Hepatic stellate cell (primary cell): ENCODE measurements at regions not wholly inside any gene's neighbourhood (a gene's known extent, or its start where the extent isn't known, plus 50 kb on each side); places are given as distances from the start of the nearest gene placed in this dataset.
"Not testable (repeated sequence)": the region's sequence is repeated elsewhere in the genome, so short reads cannot be mapped to it uniquely, and the experiment has no call there.

Experiments
- DNase-seq: peaks from one replicate; pipeline ENCODE4 v3.0.0; 2011; ENCODE audit warnings: low spot score

DNA sequence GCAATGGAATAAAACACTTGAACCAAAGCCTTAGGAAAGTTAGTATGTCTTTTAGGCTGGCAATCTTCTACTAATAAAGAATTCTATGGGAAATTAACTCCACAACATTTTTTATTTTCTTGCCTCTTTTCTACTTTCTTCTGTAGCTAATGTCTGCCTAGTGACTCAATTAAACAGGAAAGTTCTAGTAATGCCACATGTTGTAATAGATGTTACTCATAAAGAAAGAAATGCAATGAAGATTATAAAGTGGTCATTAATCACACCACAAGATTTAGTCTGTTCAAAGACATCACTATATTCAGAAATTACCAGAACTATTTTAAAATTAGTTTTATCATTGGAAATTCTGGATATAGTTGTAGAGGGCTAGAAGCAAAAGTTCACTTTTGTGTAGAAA, 329.7 kb downstream of the SI start:
- no peak for DNase-seq

- no peak for DNase-seq
Measured at GRCh38 chr3:164741869-164742268, 336.4 kb downstream of the SI start.

DNA sequence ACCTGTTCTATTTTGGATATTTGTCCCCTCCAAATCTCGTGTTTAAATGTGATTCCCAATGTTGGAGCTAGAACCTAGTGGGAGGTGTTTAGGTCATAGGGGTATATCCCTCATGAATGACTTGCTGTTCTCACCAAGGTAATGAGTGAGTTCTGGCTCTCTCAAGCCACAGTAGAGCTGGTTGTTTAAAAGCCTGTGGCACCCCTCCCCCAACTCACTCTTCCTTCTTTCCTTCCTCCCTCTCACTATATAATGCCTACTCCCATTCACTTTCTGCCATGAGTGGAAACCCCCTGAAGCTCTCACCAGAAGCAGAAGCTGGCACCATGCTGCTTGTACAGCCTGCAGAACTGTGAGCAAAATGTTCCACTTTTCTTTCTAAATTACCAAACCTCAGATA, 341.1 kb downstream of the SI start:
- no peak for DNase-seq

GRCh38 chr3:164732166-164732565, 346.1 kb downstream of the SI start:
- DNase-seq = no peak

DNA sequence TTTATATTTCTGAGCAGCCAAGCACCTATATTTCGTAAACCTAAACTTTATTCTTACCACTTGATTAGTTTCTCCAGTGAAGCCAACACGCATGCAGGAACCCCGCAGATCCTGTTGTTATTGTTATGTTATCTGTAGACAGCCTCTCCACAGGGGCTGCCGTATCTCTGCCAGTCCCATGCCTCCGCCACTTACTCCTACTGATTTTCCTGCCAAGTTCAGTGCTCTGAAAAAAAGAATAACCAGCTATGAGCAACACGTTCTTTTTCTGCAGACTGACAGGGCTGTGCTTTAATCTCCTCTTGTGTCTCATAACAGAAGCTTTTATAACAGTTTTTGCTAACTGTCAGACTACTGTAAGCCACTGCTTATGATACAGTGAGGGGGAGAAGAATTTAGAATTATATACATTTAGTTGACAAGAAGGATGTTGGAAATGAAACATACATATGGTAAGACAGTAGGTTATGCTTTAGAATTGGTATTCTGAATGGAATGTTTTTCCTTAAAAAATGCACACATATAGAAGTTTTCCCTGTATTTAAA, 347.4 kb downstream of the SI start:
- no peak for DNase-seq

DNA sequence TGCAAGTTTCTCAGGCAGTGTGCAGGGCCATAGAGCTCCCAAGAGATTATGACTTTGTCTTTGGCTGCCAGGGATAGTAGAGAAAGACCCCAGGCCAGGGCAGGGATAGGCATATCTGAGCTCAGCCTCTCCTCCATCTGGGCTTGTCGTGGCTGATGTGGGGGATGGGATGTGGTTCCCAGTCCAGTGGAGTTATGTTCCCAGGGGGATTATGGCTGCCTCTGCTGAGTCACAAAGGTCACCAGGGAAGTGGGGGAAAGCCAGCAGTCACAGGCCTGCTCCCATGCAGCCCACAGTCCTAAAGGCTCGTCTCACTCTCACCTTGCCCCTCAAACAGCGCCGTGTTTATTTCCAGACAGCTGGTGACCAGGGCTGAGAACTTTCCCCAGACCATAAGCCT, 354.9 kb downstream of the SI start:
- no peak for DNase-seq

- not testable (repeated sequence) for DNase-seq
Measured at GRCh38 chr3:164702808-164703207, 375.5 kb downstream of the SI start.

DNA sequence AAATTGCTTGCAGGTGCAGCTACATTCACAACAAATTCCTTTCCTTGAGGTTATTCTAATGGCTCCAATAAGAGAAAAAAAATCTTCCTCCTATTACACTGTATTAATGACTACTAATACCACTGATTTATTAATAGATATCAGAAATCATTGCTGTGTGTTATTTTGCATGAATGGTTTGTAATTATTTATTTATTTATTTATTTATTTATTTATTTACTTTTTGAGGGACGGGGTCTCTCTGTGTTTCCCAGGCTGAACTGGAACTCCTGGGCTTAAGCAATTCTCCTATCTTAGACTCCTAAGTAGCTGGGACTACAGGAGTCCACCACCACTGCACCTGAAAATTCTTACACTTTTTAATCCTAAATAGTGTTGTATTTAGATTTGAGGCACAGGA, 390.4 kb downstream of the SI start:
- DNase-seq = no peak

GRCh38 chr3:164687211-164687610, 391.1 kb downstream of the SI start:
- no peak for DNase-seq

GRCh38 chr3:164683489-164683888, 394.8 kb downstream of the SI start:
- no peak for DNase-seq

GRCh38 chr3:164679245-164679644, 399.1 kb downstream of the SI start:
- DNase-seq = no peak

DNA sequence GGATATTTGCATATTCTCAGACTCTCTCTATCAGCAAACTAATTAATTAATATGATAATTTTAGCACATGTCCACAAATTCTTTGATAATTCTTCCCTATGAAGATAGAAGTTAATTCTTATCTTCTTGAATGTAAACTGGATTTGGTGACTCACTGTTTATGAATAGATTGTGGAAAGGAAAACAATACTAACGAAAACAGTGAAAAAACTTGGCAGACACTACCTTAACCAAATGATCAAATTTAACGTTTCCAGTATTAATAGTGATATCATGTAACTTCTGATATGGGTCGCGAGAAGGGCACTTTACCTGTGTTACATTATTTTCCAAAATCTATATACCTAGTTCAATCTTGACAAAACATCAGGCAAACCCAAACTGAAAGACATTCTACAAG, 401.0 kb downstream of the SI start:
- no peak for DNase-seq

- DNase-seq = no peak
Measured at GRCh38 chr3:164673738-164674137, 404.6 kb downstream of the SI start.

- DNase-seq = no peak
Measured at GRCh38 chr3:164658125-164658524, 420.2 kb downstream of the SI start.

DNA sequence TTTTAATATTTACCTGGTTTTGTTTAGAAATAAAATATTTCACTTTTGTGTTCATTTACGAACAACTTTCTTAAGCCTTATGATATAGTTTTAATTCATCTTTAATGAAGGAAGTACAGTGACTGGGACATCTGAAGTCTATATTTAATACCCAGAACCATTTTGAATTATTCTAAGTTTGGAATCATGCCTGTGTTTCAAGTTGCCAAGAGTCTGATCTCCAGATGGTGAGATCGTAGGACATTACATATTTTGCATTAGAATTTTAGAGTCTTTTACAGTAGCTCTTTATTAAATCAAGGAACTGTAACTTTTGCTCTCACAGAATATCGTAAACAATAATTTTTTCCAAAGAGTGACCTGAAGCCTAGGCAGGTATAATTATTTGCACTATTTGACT, 420.7 kb downstream of the SI start:
- no peak for DNase-seq

DNA sequence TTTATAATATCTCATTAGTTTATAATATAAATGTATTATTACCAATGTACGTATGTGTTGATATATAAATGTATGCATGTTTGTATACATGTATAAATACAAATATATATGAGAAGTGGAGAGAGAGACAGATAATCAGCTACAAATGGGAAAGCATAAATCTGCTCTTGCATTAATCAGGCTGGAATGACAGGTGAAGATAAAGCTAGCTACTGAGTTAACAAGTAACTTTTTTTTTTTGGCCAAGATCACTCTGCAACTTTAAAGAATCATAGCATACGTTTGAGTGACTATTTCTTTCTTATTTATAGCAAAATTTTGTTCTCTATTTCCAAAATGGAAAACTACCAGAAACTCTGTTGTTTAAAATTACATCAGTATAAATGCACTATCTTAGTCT, 422.8 kb downstream of the SI start:
- no peak for DNase-seq

GRCh38 chr3:164641071-164641470, 437.2 kb downstream of the SI start:
- no peak for DNase-seq

DNA sequence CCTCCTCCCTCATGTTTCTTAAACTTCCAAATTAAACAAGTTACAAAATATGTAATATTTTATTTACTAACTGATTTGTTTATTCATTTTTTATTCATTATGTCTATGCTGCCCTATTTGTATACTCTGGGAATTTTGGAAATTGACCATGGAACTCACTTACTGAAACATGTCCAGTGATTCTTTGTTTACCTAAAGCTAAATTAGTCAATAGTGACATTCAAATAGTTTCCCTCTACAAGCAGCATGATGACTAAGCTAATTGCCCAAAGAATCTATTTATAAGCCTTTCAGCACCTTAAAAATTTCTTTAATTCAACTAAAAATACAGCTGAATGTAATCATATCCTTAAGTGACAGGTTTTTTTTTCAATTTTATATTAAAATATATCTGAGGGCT, 437.7 kb downstream of the SI start:
- DNase-seq = no peak

- DNase-seq = no peak
Measured at GRCh38 chr3:164620956-164621355, 457.3 kb downstream of the SI start.

GRCh38 chr3:164620423-164620822, 457.9 kb downstream of the SI start:
- no peak for DNase-seq

- no peak for DNase-seq
Measured at GRCh38 chr3:164612751-164613150, 465.5 kb downstream of the SI start.

GRCh38 chr3:164608554-164609276, 469.6 kb downstream of the SI start:
- DNase-seq = no peak

DNA sequence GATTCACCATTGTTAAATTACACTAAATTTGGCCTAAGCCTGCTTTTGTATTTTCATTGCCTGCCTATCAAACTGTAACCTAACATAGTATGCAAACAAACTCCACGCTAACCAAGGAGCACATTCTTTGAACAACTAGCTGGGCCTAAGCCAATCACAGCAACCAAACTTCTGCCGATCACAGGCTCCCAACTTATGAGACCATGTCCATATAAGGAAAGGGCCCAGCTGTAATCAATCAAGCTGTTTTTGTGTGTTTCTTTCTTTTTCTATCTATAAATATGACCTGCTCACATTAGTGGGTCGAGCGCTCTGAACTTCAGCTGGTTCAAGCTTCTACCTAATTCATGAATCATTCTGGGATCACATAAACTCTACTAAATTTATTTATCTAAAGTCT, 473.6 kb downstream of the SI start:
- no peak for DNase-seq

DNA sequence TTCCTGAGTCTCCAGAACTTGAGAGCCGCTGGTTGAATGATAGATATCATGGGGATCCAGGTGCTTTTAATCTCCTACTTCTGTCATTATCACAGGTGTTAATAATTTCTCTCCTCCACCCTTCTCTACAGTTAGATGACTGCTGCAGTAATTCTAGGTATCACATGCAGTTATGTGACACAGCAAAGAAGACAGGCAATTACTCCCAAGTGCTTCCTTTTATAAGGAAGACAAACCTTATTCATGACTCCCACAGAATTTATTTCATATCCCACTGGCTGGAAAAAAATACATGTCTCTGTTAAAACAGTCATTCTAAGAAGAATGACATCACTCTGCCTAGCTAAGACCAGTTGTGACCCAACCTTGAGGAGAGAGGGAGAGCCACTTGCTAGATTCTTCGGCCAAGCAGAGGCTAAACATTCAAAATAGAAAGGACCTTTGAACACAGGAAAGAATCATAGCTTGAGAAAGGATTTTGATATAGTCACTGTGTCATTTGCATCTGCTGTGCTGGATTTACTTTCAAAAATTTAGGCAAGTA, 500.6 kb downstream of the SI start:
- DNase-seq = no peak
